Activated naive CD4-positive, alpha-beta T cell treated with anti-CD3 and anti-CD28 coated beads, Interleukin-2, amount 50 U/mL, for 72 hours (primary cell): ENCODE measurements at regions not wholly inside any gene's neighbourhood (a gene's known extent, or its start where the extent isn't known, plus 50 kb on each side); places are given as distances from the start of the nearest gene placed in this dataset.

ENCODE experiments used
- ATAC-seq, 2 donors: fragments of 150-1000 bp; cut with Tn5 transposase; 2 replicates each; pipeline ENCODE4 v1.10.0; 2021; ENCODE audit warnings: mild to moderate bottlenecking in 2 of 2, moderate library complexity in 2 of 2
- DNase-seq, 2 donors: peaks; one replicate each; pipeline ENCODE4 v3.0.0; 2021 to 2022; ENCODE audit warnings: low spot score in 2 of 2
- H3K27ac Mint-ChIP-seq, 2 donors: one replicate each; pipeline ENCODE4 v1.8.0; 2022; ENCODE audit warnings: mild to moderate bottlenecking in 2 of 2, mixed read lengths in 2 of 2
- H3K36me3 Mint-ChIP-seq, 2 donors: one replicate each; pipeline ENCODE4 v1.8.0; 2022; ENCODE audit warnings: mixed read lengths in 2 of 2
- H3K9me3 Mint-ChIP-seq, 2 donors: one replicate each; pipeline ENCODE4 v1.8.0; 2022; ENCODE audit warnings: mixed read lengths in 2 of 2

DNA sequence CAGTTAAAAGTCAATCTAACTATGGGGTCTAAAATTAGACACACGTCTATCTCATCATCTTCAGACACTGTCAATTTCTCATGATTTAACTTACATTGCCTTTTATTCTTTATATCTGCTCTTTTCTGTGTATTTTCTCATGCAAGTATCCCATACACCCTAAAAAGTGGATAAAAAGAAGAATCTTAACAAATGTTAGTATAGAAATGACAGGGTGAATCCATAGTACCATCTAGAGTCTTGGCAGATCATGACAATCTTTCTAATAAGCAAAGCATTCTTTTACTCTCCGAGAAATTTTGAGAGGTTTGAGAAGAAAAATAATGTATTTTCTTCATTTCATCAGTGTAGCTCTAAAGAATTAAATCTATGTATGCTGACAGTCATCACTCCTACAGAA is 382.7 kb downstream of the C6orf118 start:
- DNase-seq (no peak), ATAC-seq (no peak)
- Mint-ChIP-seq H3K9me3 (no peaks in the 10 kb centered on the region), H3K27ac (no peak overlapping the region), H3K36me3 (no peaks in the 10 kb centered on the region)

DNA sequence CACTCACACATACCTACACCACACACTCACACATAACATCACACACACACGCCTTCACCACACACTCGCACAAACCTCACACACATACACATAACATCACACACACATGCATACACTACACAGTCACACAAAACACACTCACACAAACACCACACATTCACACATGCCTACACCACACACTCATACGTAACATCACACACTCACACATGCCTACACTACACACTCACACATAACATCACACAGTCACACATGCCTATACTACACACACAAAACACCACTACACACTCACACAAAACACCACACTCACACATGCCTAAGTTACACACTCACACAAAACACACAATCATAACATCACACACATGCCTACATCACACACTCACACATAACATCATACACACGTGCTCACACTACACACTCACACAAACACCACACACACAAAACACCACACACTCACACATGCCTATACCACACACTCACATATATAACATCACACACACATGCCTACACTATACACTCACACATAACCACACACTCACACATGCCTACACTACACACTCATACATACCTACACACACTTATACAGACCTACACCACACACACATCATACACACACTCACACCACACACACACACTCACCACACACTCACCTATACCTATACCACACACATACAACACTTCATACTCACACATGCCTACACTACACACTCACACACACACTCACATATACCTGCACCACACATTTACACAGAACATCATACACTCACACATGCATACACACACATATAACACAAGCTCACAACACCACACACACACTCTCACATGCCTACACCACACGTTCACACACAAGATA is 383.5 kb downstream of the C6orf118 start:
- Mint-ChIP-seq H3K27ac (no peak overlapping the region), H3K36me3 (no peaks in the 10 kb centered on the region), H3K9me3 (no peaks in the 10 kb centered on the region)
- ATAC-seq (no peak), DNase-seq (no peak)

GRCh38 chr6:164924674-164925073 is 384.7 kb downstream of the C6orf118 start:
- H3K36me3 Mint-ChIP-seq = no peaks in the 10 kb centered on the region
- H3K9me3 Mint-ChIP-seq = no peaks in the 10 kb centered on the region
- ATAC-seq (no peak), DNase-seq (no peak)
- no peak overlapping the region for H3K27ac Mint-ChIP-seq

GRCh38 chr6:164917211-164917610 is 392.2 kb downstream of the C6orf118 start:
- Mint-ChIP-seq H3K27ac (no peak overlapping the region), H3K9me3 (peaks cover 8% of the 10 kb centered on the region in 2 donors), H3K36me3 (no peaks in the 10 kb centered on the region)
- ATAC-seq (no peak), DNase-seq (no peak)

- Mint-ChIP-seq H3K27ac (no peak overlapping the region), H3K9me3 (peaks cover 8% of the 10 kb centered on the region in 2 donors), H3K36me3 (no peaks in the 10 kb centered on the region)
- ATAC-seq = no peak
- DNase-seq = no peak
These were observed 393.3 kb downstream of the C6orf118 start for GRCh38 chr6:164916087-164916486.

DNA sequence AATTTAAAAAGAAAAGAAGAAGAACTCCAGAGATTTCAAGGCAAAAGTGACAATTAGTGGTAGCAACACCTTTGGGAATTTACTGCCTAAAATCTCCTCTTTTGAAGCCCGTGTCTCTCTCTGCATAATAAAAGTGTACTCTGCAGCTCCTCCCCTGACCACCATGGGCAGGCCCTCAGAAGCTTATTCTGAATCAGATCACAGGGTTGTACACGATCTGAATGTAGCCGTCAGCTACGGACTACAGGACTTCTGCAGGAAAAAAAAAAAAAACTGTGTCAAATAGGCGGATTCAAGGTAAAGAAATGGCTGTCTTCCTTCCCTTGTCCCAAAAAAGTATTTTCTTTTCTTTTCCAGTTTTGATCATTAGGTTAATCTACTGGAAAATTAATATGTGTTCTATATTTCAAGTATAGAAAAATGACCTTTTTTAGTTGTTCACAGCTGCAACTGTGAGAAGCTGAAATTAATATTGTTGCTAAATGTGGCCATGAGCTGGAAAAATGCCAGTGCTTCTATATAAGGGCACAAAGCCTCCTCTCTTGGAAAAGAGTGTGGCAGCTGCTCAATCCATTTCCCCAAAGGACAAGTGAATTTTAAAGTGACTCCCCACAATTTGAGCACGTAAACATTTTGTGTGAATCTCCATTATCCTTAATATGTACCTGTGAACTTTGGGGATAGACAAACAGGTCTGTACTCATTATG is 397.4 kb downstream of the C6orf118 start:
- ATAC-seq (no peak), DNase-seq (no peak)
- H3K27ac Mint-ChIP-seq = no peak overlapping the region
- H3K36me3 Mint-ChIP-seq = no peaks in the 10 kb centered on the region
- H3K9me3 Mint-ChIP-seq = peaks cover 0 to 6% of the 10 kb centered on the region in 2 donors

DNA sequence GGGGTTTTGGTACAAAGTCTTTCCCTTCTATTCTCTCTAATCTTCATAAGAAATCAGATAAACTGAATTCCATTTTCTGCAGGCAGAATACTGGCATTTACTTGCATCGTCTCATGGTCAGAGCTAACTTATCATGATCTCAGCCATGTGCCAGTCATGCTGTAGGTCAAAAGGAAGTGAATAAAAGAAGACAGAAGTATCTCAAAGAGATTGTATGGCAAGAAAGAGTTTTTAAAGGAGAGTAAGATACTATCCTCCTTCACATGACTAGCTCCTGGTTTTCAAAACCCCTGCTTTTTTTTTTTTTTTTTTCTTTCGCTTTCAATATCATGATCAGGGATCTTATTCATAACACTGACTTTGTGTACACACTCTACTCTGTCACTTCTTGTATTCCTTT is 398.3 kb downstream of the C6orf118 start:
- Mint-ChIP-seq H3K36me3 (no peaks in the 10 kb centered on the region), H3K27ac (no peak overlapping the region)
- no peak for DNase-seq

DNA sequence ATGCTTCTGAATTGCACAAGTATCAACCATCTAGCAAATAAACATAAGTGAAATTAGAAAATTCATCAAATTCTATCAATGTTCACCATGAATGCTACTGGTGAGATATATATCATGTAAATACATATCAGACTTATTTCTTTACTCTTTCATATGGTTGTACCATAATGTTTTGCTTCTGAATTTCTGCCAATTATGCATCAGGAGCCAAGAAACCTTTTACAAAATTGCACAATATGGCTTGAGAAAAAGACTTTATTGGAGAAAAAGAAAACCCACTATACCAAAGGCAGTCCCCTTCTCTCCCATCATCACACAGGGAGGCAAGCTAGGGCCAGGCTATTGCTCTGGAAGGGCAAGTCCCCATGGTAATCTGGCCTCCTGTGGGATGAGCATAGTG is 402.6 kb downstream of the C6orf118 start:
- DNase-seq = no peak
- no peak overlapping the region for H3K27ac Mint-ChIP-seq
- no peaks in the 10 kb centered on the region for H3K36me3 Mint-ChIP-seq

More for the DNA sequence above, 398.3 kb downstream of the C6orf118 start:
- ATAC-seq = no peak
- H3K9me3 Mint-ChIP-seq = peaks cover 0 to 6% of the 10 kb centered on the region in 2 donors

DNA sequence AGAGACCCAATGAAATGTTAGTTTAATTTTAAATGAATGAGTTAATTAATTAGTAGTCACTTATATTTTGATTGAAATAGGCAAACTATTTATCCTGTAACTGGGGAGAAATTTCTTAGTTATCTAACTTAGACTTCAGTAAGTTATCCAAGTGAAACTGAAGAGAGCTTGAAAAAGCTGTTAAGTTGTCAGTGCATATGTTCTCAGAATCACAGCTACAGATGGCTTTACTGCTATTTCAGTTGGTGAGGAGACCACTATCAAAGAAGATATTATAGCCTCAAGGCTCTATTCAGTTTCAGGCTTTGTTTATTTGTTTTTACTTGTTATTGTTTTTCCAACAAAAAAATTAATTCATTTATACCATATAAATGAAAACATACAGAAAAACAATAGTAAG is 404.1 kb downstream of the C6orf118 start:
- no peak for DNase-seq
- no peak for ATAC-seq
- Mint-ChIP-seq H3K27ac (no peak overlapping the region), H3K9me3 (no peaks in the 10 kb centered on the region), H3K36me3 (no peaks in the 10 kb centered on the region)

More for the DNA sequence above, 402.6 kb downstream of the C6orf118 start:
- no peak for ATAC-seq
- no peaks in the 10 kb centered on the region for H3K9me3 Mint-ChIP-seq

- DNase-seq (no peak), ATAC-seq (no peak)
- Mint-ChIP-seq H3K36me3 (no peaks in the 10 kb centered on the region), H3K27ac (no peak overlapping the region), H3K9me3 (peaks cover 19 to 21% of the 10 kb centered on the region in 2 donors)
These were observed 411.0 kb downstream of the C6orf118 start for GRCh38 chr6:164898412-164898811.

- Mint-ChIP-seq H3K36me3 (no peaks in the 10 kb centered on the region), H3K27ac (no peak overlapping the region), H3K9me3 (peaks cover 19 to 21% of the 10 kb centered on the region in 2 donors)
- no peak for DNase-seq
- no peak for ATAC-seq
These were observed 411.7 kb downstream of the C6orf118 start for GRCh38 chr6:164897523-164898235.

- ATAC-seq = no peak
- no peak for DNase-seq
These were observed 419.4 kb downstream of the C6orf118 start for GRCh38 chr6:164889980-164890379.

DNA sequence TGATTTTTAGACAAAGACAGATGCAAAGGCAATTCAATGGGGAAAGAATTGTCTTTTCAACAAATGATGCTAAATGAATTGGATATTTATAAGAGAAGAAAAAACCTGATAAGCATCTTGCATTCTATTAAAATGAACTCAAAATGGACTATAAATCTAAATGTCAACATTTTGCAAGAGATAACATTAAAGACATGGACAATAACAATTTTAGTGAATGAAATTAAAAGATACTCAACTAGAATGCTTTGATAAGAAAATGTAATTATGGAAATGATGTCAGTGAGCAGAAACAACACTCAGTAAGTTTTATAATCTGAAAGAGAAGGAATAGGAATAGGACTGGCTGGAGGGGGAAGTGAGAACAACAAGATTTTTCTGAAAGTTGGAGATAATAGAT is 421.7 kb downstream of the C6orf118 start:
- DNase-seq (no peak), ATAC-seq (no peak)
- H3K27ac Mint-ChIP-seq = peak overlapping the region in 1 of 2 donors; percentile 24
- peaks cover 0 to 3% of the 10 kb centered on the region in 2 donors for H3K9me3 Mint-ChIP-seq
- H3K36me3 Mint-ChIP-seq = no peaks in the 10 kb centered on the region

More at GRCh38 chr6:164889980-164890379, 419.4 kb downstream of the C6orf118 start:
- Mint-ChIP-seq H3K9me3 (peaks cover 2 to 9% of the 10 kb centered on the region in 2 donors), H3K36me3 (no peaks in the 10 kb centered on the region), H3K27ac (no peak overlapping the region)

GRCh38 chr6:164882236-164882635 is 427.2 kb downstream of the C6orf118 start:
- DNase-seq (no peak), ATAC-seq (no peak)
- Mint-ChIP-seq H3K27ac (peak overlapping the region in 1 of 2 donors; percentile 15), H3K9me3 (peaks cover 0 to 6% of the 10 kb centered on the region in 2 donors), H3K36me3 (no peaks in the 10 kb centered on the region)

GRCh38 chr6:164871783-164872182 is 437.6 kb downstream of the C6orf118 start:
- DNase-seq (no peak), ATAC-seq (no peak)
- H3K27ac Mint-ChIP-seq = no peak overlapping the region
- no peaks in the 10 kb centered on the region for H3K36me3 Mint-ChIP-seq
- peaks cover 7 to 16% of the 10 kb centered on the region in 2 donors for H3K9me3 Mint-ChIP-seq

GRCh38 chr6:164870164-164870563 is 439.2 kb downstream of the C6orf118 start:
- Mint-ChIP-seq H3K36me3 (no peaks in the 10 kb centered on the region), H3K27ac (no peak overlapping the region), H3K9me3 (peaks cover 8 to 16% of the 10 kb centered on the region in 2 donors)
- DNase-seq (no peak), ATAC-seq (no peak)

GRCh38 chr6:164861967-164862366 is 447.4 kb downstream of the C6orf118 start:
- no peak for ATAC-seq
- Mint-ChIP-seq H3K36me3 (no peaks in the 10 kb centered on the region), H3K27ac (no peak overlapping the region), H3K9me3 (peaks cover 8 to 9% of the 10 kb centered on the region in 2 donors)
- DNase-seq = no peak
